DND-41 (cell line): ENCODE measurements at regions not wholly inside any gene's neighbourhood (a gene's known extent, or its start where the extent isn't known, plus 50 kb on each side); places are given as distances from the start of the nearest gene placed in this dataset.

ENCODE experiments used
- ATAC-seq: fragments of 200-7000 bp; cut with Tn5 transposase; 3 replicates; pipeline ENCODE4 v1.9.1; 2021; ENCODE audit warnings: low read depth; ENCODE audit not compliant: insufficient read depth
- DNase-seq: peaks from one replicate; pipeline ENCODE4 v3.0.0-alpha.2; 2020
- H2AFZ ChIP-seq: 2 replicates; pipeline ENCODE4 v1.6.0; 2012; ENCODE audit warnings: low read depth, low read length
- H3K27ac ChIP-seq: 2 replicates; pipeline ENCODE4 v1.5.1; 2012; ENCODE audit warnings: low read length, inconsistent platforms
- H3K27me3 ChIP-seq: fragments of 200-600 bp; sonication (generic); 2 replicates; pipeline ENCODE4 v1.6.0; 2012; ENCODE audit warnings: low read length, mild to moderate bottlenecking, inconsistent platforms; ENCODE audit not compliant: insufficient read depth, poor library complexity
- H3K36me3 ChIP-seq: 2 replicates; pipeline ENCODE4 v1.5.1; 2012; ENCODE audit warnings: low read length, inconsistent platforms; ENCODE audit not compliant: insufficient read depth
- H3K4me1 ChIP-seq: 2 replicates; pipeline ENCODE4 v1.5.1; 2012; ENCODE audit warnings: mild to moderate bottlenecking, low read length; ENCODE audit not compliant: insufficient read depth
- H3K4me2 ChIP-seq: 2 replicates; pipeline ENCODE4 v1.6.0; 2012; ENCODE audit warnings: mild to moderate bottlenecking, moderate library complexity, low read length, inconsistent platforms; ENCODE audit not compliant: insufficient read depth
- H3K4me3 ChIP-seq, 2 experiments: fragments of 200-600 bp in 1 of 2; shearing (Covaris generic) in 1 of 2; 2 replicates each; pipeline ENCODE4 v1.5.1; 2012 to 2016; ENCODE audit warnings: inconsistent platforms in 2 of 2, low read length in 2 of 2, mild to moderate bottlenecking in 2 of 2, low read depth in 1 of 2, moderate library complexity in 1 of 2
- H3K79me2 ChIP-seq: 2 replicates; pipeline ENCODE4 v1.6.0; 2012; ENCODE audit warnings: low read length, inconsistent platforms; ENCODE audit not compliant: insufficient read depth
- H3K9ac ChIP-seq: 2 replicates; pipeline ENCODE4 v1.6.0; 2012; ENCODE audit warnings: low read depth, mild to moderate bottlenecking, inconsistent platforms, low read length, moderate library complexity
- H3K9me3 ChIP-seq: 2 replicates; pipeline ENCODE4 v1.5.1; 2012; ENCODE audit warnings: low read length, moderate library complexity, mild to moderate bottlenecking, inconsistent platforms; ENCODE audit not compliant: insufficient read depth, severe bottlenecking
- H4K20me1 ChIP-seq: 2 replicates; pipeline ENCODE4 v1.6.0; 2012; ENCODE audit warnings: low read length; ENCODE audit not compliant: insufficient read depth
- EZH2 ChIP-seq: IDR thresholded peaks from 3 replicates; pipeline ENCODE4 v1.6.1; 2012; ENCODE audit warnings: borderline replicate concordance, low read depth, mild to moderate bottlenecking, moderate library complexity, low read length, inconsistent platforms; ENCODE audit not compliant: severe bottlenecking
- TF ChIP-seq, protein P1 (sequence below): IDR thresholded peaks from 2 replicates; pipeline ENCODE4 v1.5.1; 2012; ENCODE audit warnings: borderline replicate concordance, low read length, moderate library complexity, mild to moderate bottlenecking; ENCODE audit not compliant: poor library complexity, severe bottlenecking; ENCODE audit errors: extremely low read depth

DNA sequence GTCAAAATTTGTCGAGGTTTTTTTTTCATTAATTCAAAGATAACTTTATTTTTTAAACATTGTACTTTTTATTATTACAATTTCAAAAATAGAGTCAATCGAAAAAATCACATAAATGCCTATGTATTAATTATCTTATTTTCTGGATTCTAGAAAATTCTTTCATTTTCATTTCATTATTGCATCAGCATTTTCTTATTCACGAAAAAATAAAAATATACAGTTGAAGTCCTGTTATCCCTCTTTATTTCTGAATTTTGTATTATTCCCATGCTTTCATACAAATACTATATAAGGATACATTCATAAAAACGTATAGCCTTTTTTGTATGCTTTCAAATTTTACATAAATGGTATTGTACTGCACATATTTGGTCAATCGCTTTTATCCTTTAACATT lies 681.0 kb upstream of the USP24 start:
- no peaks in the 10 kb centered on the region for H3K27me3 ChIP-seq
- H3K79me2 ChIP-seq, result no peaks in the 10 kb centered on the region
- H3K4me2 ChIP-seq, result no peak overlapping the region
- TF ChIP-seq, protein P1, sequence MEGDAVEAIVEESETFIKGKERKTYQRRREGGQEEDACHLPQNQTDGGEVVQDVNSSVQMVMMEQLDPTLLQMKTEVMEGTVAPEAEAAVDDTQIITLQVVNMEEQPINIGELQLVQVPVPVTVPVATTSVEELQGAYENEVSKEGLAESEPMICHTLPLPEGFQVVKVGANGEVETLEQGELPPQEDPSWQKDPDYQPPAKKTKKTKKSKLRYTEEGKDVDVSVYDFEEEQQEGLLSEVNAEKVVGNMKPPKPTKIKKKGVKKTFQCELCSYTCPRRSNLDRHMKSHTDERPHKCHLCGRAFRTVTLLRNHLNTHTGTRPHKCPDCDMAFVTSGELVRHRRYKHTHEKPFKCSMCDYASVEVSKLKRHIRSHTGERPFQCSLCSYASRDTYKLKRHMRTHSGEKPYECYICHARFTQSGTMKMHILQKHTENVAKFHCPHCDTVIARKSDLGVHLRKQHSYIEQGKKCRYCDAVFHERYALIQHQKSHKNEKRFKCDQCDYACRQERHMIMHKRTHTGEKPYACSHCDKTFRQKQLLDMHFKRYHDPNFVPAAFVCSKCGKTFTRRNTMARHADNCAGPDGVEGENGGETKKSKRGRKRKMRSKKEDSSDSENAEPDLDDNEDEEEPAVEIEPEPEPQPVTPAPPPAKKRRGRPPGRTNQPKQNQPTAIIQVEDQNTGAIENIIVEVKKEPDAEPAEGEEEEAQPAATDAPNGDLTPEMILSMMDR, result no peak
- no peak for TF ChIP-seq EZH2
- no peaks in the 10 kb centered on the region for H3K36me3 ChIP-seq
- no peak overlapping the region for H3K4me3 ChIP-seq
- no peak for ATAC-seq
- H4K20me1 ChIP-seq, result no peaks in the 10 kb centered on the region
- no peak overlapping the region for H2AFZ ChIP-seq
- no peak overlapping the region for H3K9ac ChIP-seq
- H3K27ac ChIP-seq, result no peak overlapping the region
- H3K4me1 ChIP-seq, result no peaks in the 10 kb centered on the region
- no peak for DNase-seq
- peaks cover 14% of the 10 kb centered on the region for H3K9me3 ChIP-seq

DNA sequence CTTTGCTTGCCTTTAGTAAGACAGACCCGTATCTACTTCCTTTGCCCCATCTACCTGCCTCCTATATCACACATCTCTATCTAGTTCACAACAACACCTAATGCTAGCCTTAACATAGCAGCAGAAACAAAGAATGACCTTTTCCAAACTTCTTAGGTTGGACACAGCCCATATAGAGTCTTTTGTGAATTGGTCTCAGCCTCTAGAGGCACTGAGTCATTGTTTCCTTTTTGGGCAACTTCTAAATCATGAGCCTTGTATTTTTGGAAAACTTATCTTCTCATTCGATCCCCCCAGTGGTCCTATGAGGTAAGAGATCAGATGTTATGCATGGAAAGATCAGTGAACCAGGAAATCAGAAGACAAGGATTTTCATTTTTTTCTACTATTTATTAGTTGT lies 679.4 kb upstream of the USP24 start:
- Histone ChIP-seq H3K9me3 (peaks cover 14% of the 10 kb centered on the region), H3K4me3 (no peak overlapping the region), H3K4me1 (no peaks in the 10 kb centered on the region), H3K79me2 (no peaks in the 10 kb centered on the region), H3K27ac (no peak overlapping the region), H3K36me3 (no peaks in the 10 kb centered on the region), H3K9ac (no peak overlapping the region), H3K27me3 (no peaks in the 10 kb centered on the region), H3K4me2 (no peak overlapping the region), H4K20me1 (no peaks in the 10 kb centered on the region), H2AFZ (no peak overlapping the region; the same call in 1 of the 2 replicates)
- DNase-seq (no peak), ATAC-seq (no peak)
- TF ChIP-seq, protein P1, result no peak

DNA sequence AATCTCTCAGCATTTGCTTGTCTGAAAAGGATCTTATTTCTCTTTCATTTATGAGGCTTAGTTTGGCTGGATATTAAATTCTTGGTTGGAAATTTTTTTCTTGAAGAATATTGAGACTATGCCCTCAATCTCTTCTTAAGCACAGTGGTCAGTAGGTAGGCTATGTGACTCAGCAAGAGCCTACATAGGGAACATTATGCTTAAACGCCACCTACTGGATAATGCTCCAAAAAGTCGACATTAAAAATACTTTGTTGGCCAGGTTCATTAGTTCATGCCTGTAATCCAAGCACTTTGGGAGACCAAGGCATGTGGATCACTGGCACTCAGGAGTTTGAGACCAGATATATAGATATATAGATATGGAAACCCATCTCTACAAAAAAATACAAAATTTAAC lies 678.0 kb upstream of the USP24 start:
- H3K27me3 ChIP-seq, result no peaks in the 10 kb centered on the region
- no peak for ATAC-seq
- H3K9ac ChIP-seq, result no peak overlapping the region
- no peak overlapping the region for H3K4me2 ChIP-seq
- no peaks in the 10 kb centered on the region for H3K79me2 ChIP-seq
- H3K27ac ChIP-seq, result no peak overlapping the region
- TF ChIP-seq EZH2, result no peak
- TF ChIP-seq, protein P1, result no peak
- DNase-seq, result no peak
- no peak overlapping the region for H3K4me3 ChIP-seq
- no peak overlapping the region for H2AFZ ChIP-seq
- H4K20me1 ChIP-seq, result no peaks in the 10 kb centered on the region
- H3K4me1 ChIP-seq, result no peaks in the 10 kb centered on the region
- no peaks in the 10 kb centered on the region for H3K36me3 ChIP-seq
- H3K9me3 ChIP-seq, result peaks cover 14% of the 10 kb centered on the region

DNA sequence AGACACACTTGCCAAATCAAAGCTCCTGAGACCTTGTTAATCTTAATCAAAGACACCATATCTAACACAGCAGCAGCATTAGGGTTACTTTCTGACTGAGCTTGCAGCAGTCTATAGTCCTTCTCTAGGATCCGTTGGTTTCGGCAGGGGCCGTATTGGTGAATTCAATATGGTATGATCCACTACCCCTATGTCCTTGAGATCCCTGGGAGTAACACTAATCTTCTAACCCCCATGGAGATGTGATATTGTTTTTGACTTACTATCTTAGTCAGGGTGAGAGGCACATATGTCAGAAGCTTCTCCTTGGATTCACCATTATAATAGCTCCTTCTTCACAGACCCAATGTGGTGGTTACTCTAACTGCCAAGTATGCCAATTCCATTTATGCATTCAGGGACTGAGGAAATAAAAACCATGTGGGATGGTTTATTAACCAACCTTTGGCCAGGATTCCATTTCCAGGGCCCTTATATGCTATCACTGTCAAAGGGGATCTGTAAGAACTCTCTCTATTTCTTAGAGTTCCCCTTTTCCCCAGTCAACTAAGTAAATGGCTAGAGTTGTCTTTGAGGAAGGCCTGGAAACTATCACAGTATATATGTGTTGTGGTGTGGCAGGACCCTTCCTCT lies 673.6 kb upstream of the USP24 start:
- Histone ChIP-seq H3K9ac (no peak overlapping the region), H3K79me2 (no peaks in the 10 kb centered on the region), H3K4me2 (no peak overlapping the region), H3K27me3 (no peaks in the 10 kb centered on the region), H2AFZ (no peak overlapping the region), H3K9me3 (peaks cover 12% of the 10 kb centered on the region), H3K4me1 (no peaks in the 10 kb centered on the region), H3K36me3 (no peaks in the 10 kb centered on the region), H3K27ac (no peak overlapping the region), H3K4me3 (no peak overlapping the region), H4K20me1 (no peaks in the 10 kb centered on the region)
- no peak for ATAC-seq
- TF ChIP-seq EZH2, result no peak
- TF ChIP-seq, protein P1, result no peak
- DNase-seq, result no peak
